Middle frontal gyrus (tissue), 1 donor: ENCODE measurements at regions not wholly inside any gene's neighbourhood (a gene's known extent, or its start where the extent isn't known, plus 50 kb on each side); places are given as distances from the start of the nearest gene placed in this dataset.

Experiments used
- DNase-seq: peaks from one replicate; pipeline ENCODE4 v3.0.0-alpha.2; 2015; ENCODE audit warnings: low spot score; ENCODE audit errors: extremely low spot score

- DNase-seq: no peak
These were observed 59.5 kb upstream of the IGF1 start for GRCh38 chr12:102539651-102540553.

GRCh38 chr12:102535306-102535705 is 54.9 kb upstream of the IGF1 start:
- DNase-seq: no peak

GRCh38 chr12:102534899-102535298 is 54.5 kb upstream of the IGF1 start:
- DNase-seq: no peak

- DNase-seq: no peak
These were observed 53.3 kb upstream of the IGF1 start for GRCh38 chr12:102533483-102534215.
